Astrocyte (in vitro differentiated cells and primary cell): ENCODE measurements at regions not wholly inside any gene's neighbourhood (a gene's known extent, or its start where the extent isn't known, plus 50 kb on each side); places are given as distances from the start of the nearest gene placed in this dataset.

ENCODE experiments used
- DNase-seq: peaks from one replicate; pipeline ENCODE4 v3.0.0-alpha.2; 2010; ENCODE audit warnings: low read depth
- FAIRE-seq: peaks from 2 replicates; lab custom pipeline; 2011; peaks lifted over from hg19 to GRCh38; lab: Jason Lieb, UNC
- H2AFZ ChIP-seq: 2 replicates; pipeline ENCODE4 v1.6.0; 2012; ENCODE audit warnings: low read depth, low read length, inconsistent platforms
- H3K27ac ChIP-seq: 2 replicates; pipeline ENCODE4 v1.5.1; 2011; ENCODE audit warnings: low read depth, low read length, inconsistent platforms
- H3K27me3 ChIP-seq: 2 replicates; pipeline ENCODE4 v1.6.0; 2011; ENCODE audit warnings: low read length, inconsistent platforms; ENCODE audit not compliant: insufficient read depth
- H3K36me3 ChIP-seq: 2 replicates; pipeline ENCODE4 v1.5.1; 2011; ENCODE audit warnings: low read length, inconsistent platforms; ENCODE audit not compliant: insufficient read depth
- H3K4me1 ChIP-seq: 2 replicates; pipeline ENCODE4 v1.5.1; 2011; ENCODE audit warnings: low read length, inconsistent platforms; ENCODE audit not compliant: insufficient read depth
- H3K4me2 ChIP-seq: 2 replicates; pipeline ENCODE4 v1.6.0; 2012; ENCODE audit warnings: low read length, inconsistent platforms
- H3K4me3 ChIP-seq: 2 replicates; pipeline ENCODE4 v1.5.1; 2011; ENCODE audit warnings: low read depth, mild to moderate bottlenecking, low read length, inconsistent platforms; ENCODE audit not compliant: insufficient read depth
- H3K79me2 ChIP-seq: 2 replicates; pipeline ENCODE4 v1.6.0; 2012; ENCODE audit warnings: mild to moderate bottlenecking, low read length, inconsistent platforms; ENCODE audit not compliant: insufficient read depth
- H3K9ac ChIP-seq: 2 replicates; pipeline ENCODE4 v1.6.0; 2012; ENCODE audit warnings: mild to moderate bottlenecking, low read length, inconsistent platforms
- H3K9me3 ChIP-seq: 2 replicates; pipeline ENCODE4 v1.5.1; 2012; ENCODE audit warnings: low read depth, mild to moderate bottlenecking, low read length, inconsistent platforms; ENCODE audit not compliant: insufficient read depth
- H4K20me1 ChIP-seq: 2 replicates; pipeline ENCODE4 v1.6.0; 2012; ENCODE audit warnings: low read length, inconsistent platforms; ENCODE audit not compliant: insufficient read depth
- H3K27ac Mint-ChIP-seq: one replicate; pipeline ENCODE4 v1.8.0; 2021; ENCODE audit warnings: mild to moderate bottlenecking, mixed read lengths; ENCODE audit not compliant: unreplicated experiment
- H3K27me3 Mint-ChIP-seq: one replicate; pipeline ENCODE4 v1.8.0; 2021; ENCODE audit warnings: low read depth, mixed read lengths; ENCODE audit not compliant: unreplicated experiment
- H3K36me3 Mint-ChIP-seq: one replicate; pipeline ENCODE4 v1.8.0; 2021; ENCODE audit warnings: low read depth, mixed read lengths; ENCODE audit not compliant: unreplicated experiment
- H3K4me1 Mint-ChIP-seq: one replicate; pipeline ENCODE4 v1.8.0; 2021; ENCODE audit warnings: low read depth, mixed read lengths; ENCODE audit not compliant: unreplicated experiment
- H3K4me3 Mint-ChIP-seq: one replicate; pipeline ENCODE4 v1.8.0; 2021; ENCODE audit warnings: mild to moderate bottlenecking, moderate library complexity, mixed read lengths; ENCODE audit not compliant: unreplicated experiment
- H3K9me3 Mint-ChIP-seq: one replicate; pipeline ENCODE4 v1.8.0; 2021; ENCODE audit warnings: mild to moderate bottlenecking, mixed read lengths; ENCODE audit not compliant: unreplicated experiment
- EZH2 ChIP-seq: IDR thresholded peaks from 2 replicates; pipeline ENCODE4 v1.6.1; 2012; ENCODE audit warnings: mild to moderate bottlenecking, low read length, inconsistent platforms; ENCODE audit not compliant: insufficient read depth
- TF ChIP-seq, protein P1 (sequence below): IDR thresholded peaks from 2 replicates; pipeline ENCODE4 v1.5.1; 2011; ENCODE audit warnings: low read depth, mild to moderate bottlenecking, inconsistent platforms, low read length, moderate library complexity; ENCODE audit not compliant: insufficient read depth

DNA sequence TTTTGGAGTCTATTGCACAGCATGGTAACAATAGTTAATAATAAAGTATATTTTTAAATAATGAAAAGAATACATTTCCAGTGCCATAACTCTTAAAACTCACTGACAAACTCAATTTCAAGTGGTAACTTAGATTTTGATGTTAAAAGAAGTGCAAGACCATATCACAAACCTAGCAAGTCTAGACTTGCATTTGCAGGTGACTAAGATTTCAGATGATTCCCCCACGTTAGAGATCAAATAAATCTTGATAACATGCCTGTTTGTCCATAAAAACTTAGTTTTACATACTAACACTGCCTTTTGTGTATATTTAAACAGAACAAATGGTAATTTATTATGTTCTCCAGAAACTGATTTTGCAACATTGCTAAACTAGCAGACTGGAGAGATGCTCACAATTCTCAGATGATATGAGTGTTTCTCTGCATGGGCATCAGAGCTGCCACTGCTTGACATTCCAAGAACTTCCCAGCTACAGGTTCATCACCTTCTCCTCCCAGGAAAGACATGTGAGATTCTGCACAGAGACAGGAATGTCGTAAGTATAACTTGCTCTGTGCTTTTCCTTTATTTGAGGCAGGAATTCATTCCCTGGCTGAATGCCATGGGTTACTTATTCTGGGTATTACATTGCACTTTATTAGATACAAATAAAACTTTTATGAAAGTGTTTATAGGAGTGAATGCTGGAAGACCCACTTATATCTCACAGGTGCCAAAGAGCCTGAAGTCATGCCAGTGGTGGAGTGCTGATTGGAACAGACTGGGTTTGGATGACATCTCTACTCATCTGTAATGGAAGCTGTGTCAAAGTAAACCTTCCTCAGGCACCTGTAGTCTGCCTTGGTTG, 160.2 kb upstream of the FOXA2 start:
- no peak overlapping the region for H3K4me3 Mint-ChIP-seq
- no peaks in the 10 kb centered on the region for H4K20me1 ChIP-seq
- no peak overlapping the region for H3K27ac Mint-ChIP-seq
- H3K4me1 ChIP-seq, result no peaks in the 10 kb centered on the region
- no peak overlapping the region for H3K27ac ChIP-seq
- H3K27me3 ChIP-seq, result no peaks in the 10 kb centered on the region
- H3K4me1 Mint-ChIP-seq, result no peaks in the 10 kb centered on the region
- H3K9me3 ChIP-seq, result no peaks in the 10 kb centered on the region
- H3K9me3 Mint-ChIP-seq, result peaks cover 5% of the 10 kb centered on the region
- DNase-seq (no peak), FAIRE-seq (no peak)
- H3K9ac ChIP-seq, result no peak overlapping the region
- no peaks in the 10 kb centered on the region for H3K36me3 ChIP-seq
- TF ChIP-seq, protein P1, sequence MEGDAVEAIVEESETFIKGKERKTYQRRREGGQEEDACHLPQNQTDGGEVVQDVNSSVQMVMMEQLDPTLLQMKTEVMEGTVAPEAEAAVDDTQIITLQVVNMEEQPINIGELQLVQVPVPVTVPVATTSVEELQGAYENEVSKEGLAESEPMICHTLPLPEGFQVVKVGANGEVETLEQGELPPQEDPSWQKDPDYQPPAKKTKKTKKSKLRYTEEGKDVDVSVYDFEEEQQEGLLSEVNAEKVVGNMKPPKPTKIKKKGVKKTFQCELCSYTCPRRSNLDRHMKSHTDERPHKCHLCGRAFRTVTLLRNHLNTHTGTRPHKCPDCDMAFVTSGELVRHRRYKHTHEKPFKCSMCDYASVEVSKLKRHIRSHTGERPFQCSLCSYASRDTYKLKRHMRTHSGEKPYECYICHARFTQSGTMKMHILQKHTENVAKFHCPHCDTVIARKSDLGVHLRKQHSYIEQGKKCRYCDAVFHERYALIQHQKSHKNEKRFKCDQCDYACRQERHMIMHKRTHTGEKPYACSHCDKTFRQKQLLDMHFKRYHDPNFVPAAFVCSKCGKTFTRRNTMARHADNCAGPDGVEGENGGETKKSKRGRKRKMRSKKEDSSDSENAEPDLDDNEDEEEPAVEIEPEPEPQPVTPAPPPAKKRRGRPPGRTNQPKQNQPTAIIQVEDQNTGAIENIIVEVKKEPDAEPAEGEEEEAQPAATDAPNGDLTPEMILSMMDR, result no peak
- TF ChIP-seq EZH2, result no peak
- no peak overlapping the region for H3K4me3 ChIP-seq
- no peaks in the 10 kb centered on the region for H3K36me3 Mint-ChIP-seq
- no peaks in the 10 kb centered on the region for H3K79me2 ChIP-seq
- H3K27me3 Mint-ChIP-seq, result peaks cover 6% of the 10 kb centered on the region
- no peak overlapping the region for H3K4me2 ChIP-seq
- H2AFZ ChIP-seq, result no peak overlapping the region

DNA sequence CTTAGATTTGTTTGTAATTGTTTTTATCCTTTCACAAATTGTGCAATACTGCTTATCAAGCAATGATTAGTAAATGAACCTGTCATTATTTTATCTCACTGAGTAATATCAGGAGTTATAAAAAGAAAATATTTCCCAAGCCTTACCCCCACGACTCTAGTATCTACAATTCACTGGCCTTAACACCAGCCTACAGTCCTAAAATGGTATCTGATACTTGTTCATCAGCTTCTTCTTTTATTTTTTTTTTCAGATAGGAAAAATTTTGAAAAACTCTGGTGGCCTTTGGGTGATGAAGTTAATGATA, 160.8 kb upstream of the FOXA2 start:
- no peak for FAIRE-seq
- TF ChIP-seq, protein P1, result no peak
- TF ChIP-seq EZH2, result no peak

DNA sequence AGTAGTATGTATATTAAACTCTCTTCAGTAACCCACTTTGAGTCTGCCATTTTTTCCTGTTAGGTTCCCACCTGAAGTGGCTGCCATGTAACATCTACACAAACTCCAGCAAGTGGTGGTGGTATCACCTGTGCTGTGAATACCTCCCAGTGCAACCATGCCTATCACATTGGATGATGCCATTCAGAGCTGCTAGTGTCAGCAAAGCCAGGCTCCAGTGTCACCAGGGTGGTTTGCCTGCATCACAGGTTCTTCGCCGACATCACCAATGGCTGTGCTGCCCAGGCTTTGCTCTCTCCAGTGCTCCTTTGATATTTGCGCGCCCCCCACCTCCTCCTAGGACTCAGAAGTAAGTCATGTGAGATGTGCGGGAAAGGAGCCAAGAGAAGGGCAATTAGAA, 162.6 kb upstream of the FOXA2 start:
- H3K36me3 Mint-ChIP-seq, result no peaks in the 10 kb centered on the region
- Histone ChIP-seq H3K4me2 (no peak overlapping the region), H3K27me3 (no peaks in the 10 kb centered on the region), H3K79me2 (no peaks in the 10 kb centered on the region), H3K4me3 (no peak overlapping the region), H3K4me1 (no peaks in the 10 kb centered on the region), H3K27ac (no peak overlapping the region), H3K36me3 (no peaks in the 10 kb centered on the region), H3K9ac (no peak overlapping the region), H3K9me3 (no peaks in the 10 kb centered on the region), H2AFZ (no peak overlapping the region), H4K20me1 (no peaks in the 10 kb centered on the region)
- peaks cover 6% of the 10 kb centered on the region for H3K27me3 Mint-ChIP-seq
- no peak overlapping the region for H3K4me3 Mint-ChIP-seq
- no peak for FAIRE-seq
- no peak for DNase-seq
- no peaks in the 10 kb centered on the region for H3K4me1 Mint-ChIP-seq
- no peak for TF ChIP-seq EZH2
- TF ChIP-seq, protein P1, result no peak
- no peak overlapping the region for H3K27ac Mint-ChIP-seq
- peaks cover 4% of the 10 kb centered on the region for H3K9me3 Mint-ChIP-seq

More for the DNA sequence above, 160.8 kb upstream of the FOXA2 start:
- DNase-seq, result no peak
- Histone ChIP-seq H3K27me3 (no peaks in the 10 kb centered on the region), H3K4me2 (no peak overlapping the region), H4K20me1 (no peaks in the 10 kb centered on the region), H3K4me3 (no peak overlapping the region), H3K79me2 (no peaks in the 10 kb centered on the region), H2AFZ (no peak overlapping the region), H3K9ac (no peak overlapping the region), H3K4me1 (no peaks in the 10 kb centered on the region), H3K36me3 (no peaks in the 10 kb centered on the region), H3K27ac (no peak overlapping the region), H3K9me3 (no peaks in the 10 kb centered on the region)
- peaks cover 2% of the 10 kb centered on the region for H3K9me3 Mint-ChIP-seq
- no peaks in the 10 kb centered on the region for H3K4me1 Mint-ChIP-seq
- no peaks in the 10 kb centered on the region for H3K36me3 Mint-ChIP-seq
- H3K4me3 Mint-ChIP-seq, result no peak overlapping the region
- peaks cover 6% of the 10 kb centered on the region for H3K27me3 Mint-ChIP-seq
- H3K27ac Mint-ChIP-seq, result no peak overlapping the region
